ENCODE measurements at regions not wholly inside any gene's neighbourhood (a gene's known extent, or its start where the extent isn't known, plus 50 kb on each side); places are given as distances from the start of the nearest gene placed in this dataset.

DNA sequence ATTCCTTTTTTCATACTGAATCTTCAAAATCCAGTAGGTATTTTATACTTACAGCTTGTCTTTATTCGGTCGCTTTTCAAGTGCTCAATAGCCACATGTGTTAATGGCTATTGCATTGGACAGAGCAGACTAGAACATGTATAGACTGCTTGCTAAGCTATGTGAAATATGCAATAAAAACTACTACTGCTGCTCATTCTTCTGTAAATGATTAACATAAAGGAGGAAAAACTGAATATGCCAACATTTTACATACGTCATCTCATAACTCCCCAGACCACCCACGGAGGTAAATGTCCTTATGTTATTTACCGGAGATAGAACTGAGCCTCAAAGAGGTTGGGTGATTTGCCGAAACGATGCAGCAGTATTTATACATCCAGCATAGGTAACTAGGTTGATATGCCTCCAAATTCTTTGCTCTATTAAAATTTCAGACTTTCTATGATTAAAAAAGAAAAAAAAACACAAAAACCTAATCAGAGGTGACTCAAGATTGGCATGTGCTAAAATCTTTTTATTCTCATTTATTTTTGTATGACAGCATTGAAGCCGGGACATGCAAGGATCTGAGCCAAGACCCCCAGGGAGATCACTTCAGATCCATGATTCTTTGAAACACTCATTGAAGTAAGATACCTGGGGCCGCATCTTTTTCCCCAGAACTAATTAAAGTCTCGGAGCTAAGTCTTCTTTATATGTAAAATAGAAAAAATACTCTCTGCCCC lies 78.5 kb upstream of the OR5AK2 start:
- H3K27me3 Mint-ChIP-seq: no peaks in the 10 kb centered on the region
- Histone ChIP-seq H3K4me1 (ENCODE audit: insufficient read depth, low read length) (no peaks in the 10 kb centered on the region), H3K27me3 (ENCODE audit: insufficient read depth, low read length, poor library complexity, severe bottlenecking) (no peaks in the 10 kb centered on the region), H3K36me3 (ENCODE audit: insufficient read depth, low read length) (no peaks in the 10 kb centered on the region), H3K9me3 (ENCODE audit: low read length) (no peaks in the 10 kb centered on the region), H3K27ac (ENCODE audit: low read depth, low read length) (no peak overlapping the region), H3K4me3 (ENCODE audit: low read length) (no peak overlapping the region)
- no peaks in the 10 kb centered on the region for H3K36me3 Mint-ChIP-seq
- H3K4me3 Mint-ChIP-seq: no peak overlapping the region
- POLR2A ChIA-PET: no interaction called here
- H3K4me1 Mint-ChIP-seq: no peaks in the 10 kb centered on the region
- peaks cover 0 to 11% (median 3%) of the 10 kb centered on the region in 5 donors for H3K9me3 Mint-ChIP-seq
- no peak for DNase-seq
- CTCF ChIA-PET: no interaction called here
- no peak overlapping the region for H3K27ac Mint-ChIP-seq

DNA sequence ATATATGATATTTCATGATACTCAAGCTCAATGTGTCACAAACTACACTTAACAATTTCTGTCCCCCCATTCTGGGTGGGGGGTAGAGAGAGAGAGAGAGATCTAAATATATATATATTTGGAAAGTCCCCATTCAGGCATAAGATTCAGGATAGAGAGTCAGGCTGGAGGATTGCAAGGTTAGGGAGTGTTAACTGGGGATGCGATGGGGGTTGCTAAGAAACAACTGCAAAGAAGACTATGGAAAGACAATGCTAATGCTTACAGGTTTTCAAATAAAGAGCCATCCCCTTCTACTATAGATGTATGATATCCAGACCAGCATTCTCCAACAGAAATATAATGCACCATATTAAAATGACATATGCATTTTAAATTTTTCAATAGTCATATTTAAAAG lies 79.2 kb upstream of the OR5AK2 start:
- H3K27me3 ChIP-seq (ENCODE audit: insufficient read depth, low read length, poor library complexity, severe bottlenecking): no peaks in the 10 kb centered on the region

DNA sequence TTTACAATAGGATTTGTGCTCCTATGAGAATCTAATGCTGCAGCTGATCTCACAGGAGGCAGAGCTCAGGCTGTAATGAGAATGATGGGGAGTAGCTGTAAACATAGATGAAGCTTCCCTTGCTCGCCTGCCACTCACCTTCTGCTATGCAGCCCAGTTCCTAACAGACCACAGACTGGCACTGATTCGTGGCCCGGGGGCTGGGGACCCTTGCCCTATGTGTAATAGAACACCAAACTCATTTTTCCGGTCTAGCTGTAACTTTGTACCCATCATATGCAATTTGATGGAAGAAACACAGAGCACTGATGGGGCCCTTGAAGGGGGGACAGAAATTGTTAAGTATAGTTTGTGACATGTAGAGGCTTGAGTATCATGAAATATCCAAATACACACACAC lies 79.6 kb upstream of the OR5AK2 start:
- Mint-ChIP-seq H3K4me3 (no peak overlapping the region), H3K4me1 (no peaks in the 10 kb centered on the region), H3K9me3 (peaks cover 0 to 8% (median 3%) of the 10 kb centered on the region in 5 donors), H3K27ac (no peak overlapping the region), H3K27me3 (no peaks in the 10 kb centered on the region), H3K36me3 (no peaks in the 10 kb centered on the region)
- no peak for DNase-seq
- H3K27me3 ChIP-seq (ENCODE audit: insufficient read depth, low read length, poor library complexity, severe bottlenecking): no peaks in the 10 kb centered on the region
- H3K36me3 ChIP-seq (ENCODE audit: insufficient read depth, low read length): no peaks in the 10 kb centered on the region
- H3K9me3 ChIP-seq (ENCODE audit: low read length): no peaks in the 10 kb centered on the region
- CTCF ChIA-PET: no interaction called here
- no peak overlapping the region for H3K4me3 ChIP-seq (ENCODE audit: low read length)
- POLR2A ChIA-PET: no interaction called here
- no peak overlapping the region for H3K27ac ChIP-seq (ENCODE audit: low read depth, low read length)
- no peaks in the 10 kb centered on the region for H3K4me1 ChIP-seq (ENCODE audit: insufficient read depth, low read length)

More for the DNA sequence above, 79.2 kb upstream of the OR5AK2 start:
- Mint-ChIP-seq H3K36me3 (no peaks in the 10 kb centered on the region), H3K9me3 (peaks cover 0 to 10% (median 3%) of the 10 kb centered on the region in 5 donors), H3K27ac (no peak overlapping the region), H3K4me1 (no peaks in the 10 kb centered on the region), H3K4me3 (no peak overlapping the region), H3K27me3 (no peaks in the 10 kb centered on the region)
- CTCF ChIA-PET: no interaction called here
- H3K4me3 ChIP-seq (ENCODE audit: low read length): no peak overlapping the region
- POLR2A ChIA-PET: no interaction called here
- H3K27ac ChIP-seq (ENCODE audit: low read depth, low read length): no peak overlapping the region
- no peaks in the 10 kb centered on the region for H3K4me1 ChIP-seq (ENCODE audit: insufficient read depth, low read length)
- no peaks in the 10 kb centered on the region for H3K36me3 ChIP-seq (ENCODE audit: insufficient read depth, low read length)
- H3K9me3 ChIP-seq (ENCODE audit: low read length): no peaks in the 10 kb centered on the region
- DNase-seq: no peak

DNA sequence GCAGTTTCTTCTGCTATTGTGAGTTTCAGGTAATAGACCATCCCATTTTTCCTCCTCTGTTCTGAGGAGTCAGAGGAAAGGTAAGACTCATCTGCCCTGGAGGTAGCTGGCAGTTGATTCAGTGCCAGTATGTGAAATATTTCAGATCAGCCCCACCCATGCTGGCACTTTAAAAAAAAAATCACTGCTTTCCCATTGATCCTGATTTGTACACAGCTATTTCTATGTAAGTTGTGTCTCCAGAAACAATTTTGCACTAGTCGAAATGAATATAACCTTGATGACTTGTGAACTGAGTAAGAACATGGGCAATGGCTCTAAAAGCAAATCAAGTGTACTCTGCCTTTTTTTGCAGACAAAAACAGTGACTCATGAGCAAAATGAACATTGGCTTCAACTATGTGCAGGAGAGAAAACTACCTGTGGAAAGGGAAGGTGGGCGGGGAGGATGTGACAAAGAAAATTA lies 82.0 kb upstream of the OR5AK2 start:
- Mint-ChIP-seq H3K27ac (no peak overlapping the region), H3K4me3 (no peak overlapping the region), H3K36me3 (no peaks in the 10 kb centered on the region), H3K27me3 (no peaks in the 10 kb centered on the region), H3K9me3 (peaks cover 0 to 8% (median 3%) of the 10 kb centered on the region in 5 donors), H3K4me1 (no peaks in the 10 kb centered on the region)
- H3K4me1 ChIP-seq (ENCODE audit: insufficient read depth, low read length): no peaks in the 10 kb centered on the region
- H3K9me3 ChIP-seq (ENCODE audit: low read length): no peaks in the 10 kb centered on the region
- no peak overlapping the region for H3K27ac ChIP-seq (ENCODE audit: low read depth, low read length)
- ChIA-PET CTCF (no interaction called here), POLR2A (no interaction called here)
- H3K27me3 ChIP-seq (ENCODE audit: insufficient read depth, low read length, poor library complexity, severe bottlenecking): no peaks in the 10 kb centered on the region
- H3K4me3 ChIP-seq (ENCODE audit: low read length): no peak overlapping the region
- no peak for DNase-seq
- no peaks in the 10 kb centered on the region for H3K36me3 ChIP-seq (ENCODE audit: insufficient read depth, low read length)

DNA sequence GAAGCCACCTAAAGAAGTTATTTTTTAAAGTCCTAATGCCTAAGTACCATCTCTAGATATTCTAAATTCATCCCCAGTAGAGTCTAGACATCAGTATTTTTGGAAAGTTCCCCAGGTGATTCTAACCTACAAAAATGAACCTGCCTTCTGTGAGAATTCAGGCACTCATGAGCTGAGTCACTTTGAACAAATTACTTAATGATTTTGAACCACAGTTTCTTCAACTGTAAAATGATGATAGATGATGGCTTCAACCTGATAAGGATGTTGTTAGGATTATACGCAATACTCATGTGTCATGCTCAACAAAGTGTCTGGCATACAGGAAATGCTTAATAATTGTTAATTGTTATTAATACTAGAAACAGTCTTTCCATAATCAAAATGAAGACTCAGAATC lies 82.8 kb upstream of the OR5AK2 start:
- Histone ChIP-seq H3K27me3 (ENCODE audit: insufficient read depth, low read length, poor library complexity, severe bottlenecking) (no peaks in the 10 kb centered on the region), H3K9me3 (ENCODE audit: low read length) (no peaks in the 10 kb centered on the region), H3K36me3 (ENCODE audit: insufficient read depth, low read length) (no peaks in the 10 kb centered on the region), H3K4me1 (ENCODE audit: insufficient read depth, low read length) (no peaks in the 10 kb centered on the region), H3K27ac (ENCODE audit: low read depth, low read length) (no peak overlapping the region), H3K4me3 (ENCODE audit: low read length) (no peak overlapping the region)
- Mint-ChIP-seq H3K9me3 (peaks cover 0 to 3% (median 0%) of the 10 kb centered on the region in 5 donors), H3K27me3 (no peaks in the 10 kb centered on the region), H3K36me3 (no peaks in the 10 kb centered on the region), H3K27ac (no peak overlapping the region), H3K4me1 (no peaks in the 10 kb centered on the region), H3K4me3 (no peak overlapping the region)
- CTCF ChIA-PET: no interaction called here
- POLR2A ChIA-PET: no interaction called here
- DNase-seq: no peak

DNA sequence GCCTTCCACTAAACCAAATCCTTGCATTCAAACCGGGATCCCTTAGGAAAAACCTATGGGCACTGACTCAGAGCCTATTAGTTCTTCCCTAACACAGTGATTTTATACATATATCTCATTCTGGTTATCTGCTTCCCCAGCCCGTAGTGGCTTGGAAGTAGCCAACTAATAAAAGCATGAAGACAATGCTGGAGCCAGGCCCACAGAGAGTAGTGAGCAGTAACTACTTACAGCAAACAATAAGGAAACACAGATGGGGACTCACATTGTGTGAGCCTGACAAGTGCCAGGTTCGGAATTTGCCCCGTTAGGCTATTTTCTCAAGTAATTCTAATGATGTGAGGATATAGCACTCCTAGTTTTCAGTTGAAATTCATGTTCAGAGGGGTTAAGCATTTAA lies 83.3 kb upstream of the OR5AK2 start:
- no peaks in the 10 kb centered on the region for H3K9me3 ChIP-seq (ENCODE audit: low read length)
- Mint-ChIP-seq H3K27ac (no peak overlapping the region), H3K9me3 (peaks cover 0 to 3% (median 0%) of the 10 kb centered on the region in 5 donors), H3K4me3 (no peak overlapping the region), H3K36me3 (no peaks in the 10 kb centered on the region), H3K4me1 (no peaks in the 10 kb centered on the region), H3K27me3 (no peaks in the 10 kb centered on the region)
- H3K27ac ChIP-seq (ENCODE audit: low read depth, low read length): no peak overlapping the region
- no peaks in the 10 kb centered on the region for H3K27me3 ChIP-seq (ENCODE audit: insufficient read depth, low read length, poor library complexity, severe bottlenecking)
- H3K4me1 ChIP-seq (ENCODE audit: insufficient read depth, low read length): no peaks in the 10 kb centered on the region
- H3K4me3 ChIP-seq (ENCODE audit: low read length): no peak overlapping the region
- ChIA-PET POLR2A (no interaction called here), CTCF (no interaction called here)
- no peaks in the 10 kb centered on the region for H3K36me3 ChIP-seq (ENCODE audit: insufficient read depth, low read length)
- DNase-seq: no peak

DNA sequence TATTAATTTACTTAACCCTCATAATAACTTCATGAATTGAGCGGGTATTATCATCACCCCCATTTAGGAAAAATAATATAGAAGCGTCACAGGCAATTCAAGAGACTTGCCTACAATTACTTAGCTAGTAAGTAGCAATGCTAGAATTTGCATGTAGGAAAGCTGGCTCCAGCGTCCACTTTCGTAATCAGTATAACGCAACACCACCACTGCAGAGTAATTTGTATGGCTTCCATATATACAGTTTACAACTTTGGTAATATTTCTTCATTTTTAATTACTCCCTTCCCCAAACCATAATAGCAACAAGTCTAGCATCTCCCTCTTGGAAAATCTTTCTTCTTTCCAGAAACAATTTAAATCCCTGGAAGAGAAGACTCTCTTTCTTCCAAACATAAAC lies 89.9 kb upstream of the OR5AK2 start:
- no peak for DNase-seq
- Mint-ChIP-seq H3K9me3 (peaks cover 0 to 10% (median 0%) of the 10 kb centered on the region in 5 donors), H3K36me3 (no peaks in the 10 kb centered on the region), H3K4me3 (no peak overlapping the region), H3K4me1 (no peaks in the 10 kb centered on the region), H3K27me3 (peaks cover 0 to 4% of the 10 kb centered on the region in 2 donors), H3K27ac (no peak overlapping the region)
- Histone ChIP-seq H3K27me3 (ENCODE audit: insufficient read depth, low read length, poor library complexity, severe bottlenecking) (no peaks in the 10 kb centered on the region), H3K9me3 (ENCODE audit: low read length) (no peaks in the 10 kb centered on the region), H3K27ac (ENCODE audit: low read depth, low read length) (no peak overlapping the region), H3K4me1 (ENCODE audit: insufficient read depth, low read length) (no peaks in the 10 kb centered on the region), H3K4me3 (ENCODE audit: low read length) (no peak overlapping the region), H3K36me3 (ENCODE audit: insufficient read depth, low read length) (no peaks in the 10 kb centered on the region)
- CTCF ChIA-PET: no interaction called here
- POLR2A ChIA-PET: no interaction called here

DNA sequence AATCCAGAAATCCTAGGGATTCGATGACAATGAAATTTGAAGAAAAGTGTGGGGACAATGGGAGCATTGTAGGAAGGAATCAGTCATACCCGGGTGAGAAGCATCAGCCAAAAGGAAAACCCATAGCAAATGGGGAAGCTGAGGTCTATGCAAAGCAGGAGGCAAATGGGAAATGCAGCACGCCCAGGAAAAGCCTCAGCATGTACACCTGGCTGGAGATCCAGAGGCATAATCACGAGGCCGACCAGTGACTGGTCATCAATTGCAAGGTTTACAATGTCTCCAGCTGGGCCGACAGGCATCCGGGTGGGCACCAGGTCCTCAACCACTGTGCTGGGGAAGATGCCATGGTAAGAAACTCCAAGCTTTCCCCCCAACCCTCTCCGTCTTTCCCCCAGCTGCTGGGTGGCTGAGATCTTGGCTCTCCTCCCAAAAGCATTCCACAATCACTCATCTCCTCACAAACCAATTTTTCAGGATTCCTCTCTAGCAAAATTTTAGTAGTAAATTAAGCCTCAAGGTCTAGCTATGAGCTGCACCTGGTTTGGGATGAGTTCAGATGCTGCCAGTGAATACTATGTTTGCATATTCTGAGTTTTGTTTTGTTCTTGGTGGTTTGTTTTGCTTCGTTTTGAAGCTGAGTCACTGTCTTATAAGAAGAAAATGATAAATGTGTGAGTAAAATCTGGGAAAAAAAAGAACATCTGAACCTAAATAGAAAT lies 98.0 kb upstream of the OR5AK2 start:
- DNase-seq: no peak
- H3K4me1 ChIP-seq (ENCODE audit: insufficient read depth, low read length): no peaks in the 10 kb centered on the region
- no peak overlapping the region for H3K4me3 ChIP-seq (ENCODE audit: low read length)
- H3K9me3 ChIP-seq (ENCODE audit: low read length): no peaks in the 10 kb centered on the region
- peaks cover 0 to 5% of the 10 kb centered on the region in 2 donors for H3K27me3 Mint-ChIP-seq
- no peak overlapping the region for H3K27ac Mint-ChIP-seq
- H3K4me3 Mint-ChIP-seq: no peak overlapping the region
- H3K36me3 Mint-ChIP-seq: no peaks in the 10 kb centered on the region
- no peaks in the 10 kb centered on the region for H3K36me3 ChIP-seq (ENCODE audit: insufficient read depth, low read length)
- POLR2A ChIA-PET: no interaction called here
- H3K9me3 Mint-ChIP-seq: peaks cover 0 to 12% (median 4%) of the 10 kb centered on the region in 5 donors
- H3K4me1 Mint-ChIP-seq: no peaks in the 10 kb centered on the region
- CTCF ChIA-PET: no interaction called here
- H3K27ac ChIP-seq (ENCODE audit: low read depth, low read length): no peak overlapping the region
- no peaks in the 10 kb centered on the region for H3K27me3 ChIP-seq (ENCODE audit: insufficient read depth, low read length, poor library complexity, severe bottlenecking)
